HG03039 (cell line): ENCODE measurements at regions not wholly inside any gene's neighbourhood (a gene's known extent, or its start where the extent isn't known, plus 50 kb on each side); places are given as distances from the start of the nearest gene placed in this dataset.

Source experiments
- ATAC-seq: cut with Tn5 transposase; IDR thresholded peaks from one replicate; pipeline ENCODE4 v1.9.1; 2021; ENCODE audit warnings: mild to moderate bottlenecking, moderate library complexity; ENCODE audit not compliant: unreplicated experiment

DNA sequence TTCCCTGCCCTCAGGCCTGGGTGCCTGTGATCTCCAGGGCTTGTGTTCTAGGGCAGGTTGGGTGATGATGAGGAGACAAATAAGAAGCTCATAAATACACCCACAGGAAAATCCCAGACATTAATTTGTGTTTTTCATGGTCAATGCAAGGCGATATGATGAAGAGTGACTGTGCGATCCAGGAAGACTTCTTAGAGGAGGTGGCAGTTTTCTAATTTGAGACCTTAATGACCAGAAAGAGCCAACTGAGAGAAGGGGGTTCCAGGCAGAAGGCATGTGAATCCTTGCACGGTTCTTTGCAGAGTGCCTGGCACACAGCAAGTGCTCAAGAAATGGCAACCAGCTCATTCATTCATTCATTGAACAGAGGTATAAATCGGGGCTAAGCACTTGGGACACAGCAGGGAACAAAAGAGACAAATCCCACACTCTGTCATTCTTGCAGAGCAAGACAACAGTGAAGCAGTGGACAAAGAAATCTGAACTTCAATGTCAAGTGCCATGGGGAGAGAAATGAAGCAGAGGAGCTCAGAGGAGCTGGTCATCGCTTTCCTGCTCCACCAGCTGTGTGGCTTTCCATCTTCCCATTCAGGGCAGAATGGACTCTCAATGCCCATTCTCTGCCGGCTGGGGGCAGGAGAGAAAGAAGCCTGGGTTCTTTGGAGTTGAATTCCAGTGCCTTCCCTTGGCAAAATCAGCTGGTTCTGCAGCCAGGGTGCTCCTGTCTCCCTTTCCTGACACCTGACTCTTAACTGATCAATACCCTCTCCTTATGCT is 128.3 kb downstream of the AACS start:
- ATAC-seq: no peak

DNA sequence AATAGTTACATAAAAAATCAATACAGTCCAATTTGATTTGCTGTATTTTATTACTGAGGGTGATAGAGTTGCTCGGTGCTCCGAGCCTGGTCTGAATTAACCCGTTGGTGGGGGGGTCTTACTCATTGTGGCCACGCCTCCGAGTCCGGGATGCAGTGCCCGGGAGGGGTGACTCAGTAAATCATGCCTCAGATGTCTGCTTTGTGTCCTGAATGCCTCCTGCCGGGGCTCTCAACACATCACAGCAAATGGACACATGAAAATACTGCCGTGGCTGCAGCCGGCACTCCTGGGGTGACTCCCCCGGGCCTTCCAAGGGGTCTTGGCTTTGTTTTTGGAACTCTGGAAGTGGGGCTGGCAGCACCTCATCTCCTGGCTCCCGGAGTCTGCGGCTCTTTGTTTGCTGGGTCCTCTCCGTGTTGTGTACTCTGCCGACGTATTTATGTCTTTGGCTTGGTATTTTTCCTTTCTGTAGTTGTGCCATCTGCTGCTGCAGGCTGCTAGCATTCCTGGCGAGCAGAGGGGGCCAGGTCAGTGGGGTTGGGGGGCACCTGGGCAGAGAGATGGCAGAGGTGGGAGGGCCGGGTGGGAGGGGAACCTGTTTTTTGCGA is 129.0 kb downstream of the AACS start:
- no peak for ATAC-seq

DNA sequence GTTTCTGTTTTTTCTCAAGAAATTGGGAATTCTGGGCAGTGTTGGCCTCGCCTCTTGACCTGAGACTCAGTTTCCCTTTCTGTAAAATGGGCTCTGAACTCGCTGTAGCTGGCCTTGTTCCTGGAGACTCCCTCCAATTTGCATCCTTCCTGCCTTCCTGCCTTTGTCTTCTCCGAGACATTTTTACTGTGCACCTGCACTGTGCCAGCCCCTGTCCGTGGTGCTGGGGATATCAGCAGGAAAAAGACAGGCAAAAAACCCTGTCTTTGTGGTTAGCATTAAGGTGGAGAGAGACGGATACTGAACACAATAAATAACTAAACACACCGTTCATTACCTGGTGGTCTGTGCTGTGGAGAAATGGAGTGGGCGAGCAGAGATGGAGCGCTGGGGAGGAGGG is 129.8 kb downstream of the AACS start:
- no peak for ATAC-seq

DNA sequence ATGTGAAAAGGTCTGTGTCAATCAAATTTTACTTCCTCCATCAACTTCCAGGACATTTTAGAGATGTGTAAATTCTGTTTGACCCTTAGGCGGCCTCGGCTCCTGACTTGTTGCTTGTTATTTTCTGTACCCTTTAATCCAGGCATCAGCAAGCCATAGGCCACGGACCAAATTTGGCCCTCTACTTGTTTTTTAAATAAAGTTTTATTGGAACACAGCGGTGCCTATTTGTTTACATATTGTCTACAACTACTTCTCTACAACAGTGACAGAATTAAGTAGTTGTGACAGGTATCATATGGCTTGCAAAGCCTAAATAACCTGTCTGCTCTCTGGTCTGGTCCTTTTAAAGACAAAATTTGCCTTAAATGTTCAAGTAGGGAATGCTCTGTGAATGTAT is 132.1 kb downstream of the AACS start:
- ATAC-seq: no peak

DNA sequence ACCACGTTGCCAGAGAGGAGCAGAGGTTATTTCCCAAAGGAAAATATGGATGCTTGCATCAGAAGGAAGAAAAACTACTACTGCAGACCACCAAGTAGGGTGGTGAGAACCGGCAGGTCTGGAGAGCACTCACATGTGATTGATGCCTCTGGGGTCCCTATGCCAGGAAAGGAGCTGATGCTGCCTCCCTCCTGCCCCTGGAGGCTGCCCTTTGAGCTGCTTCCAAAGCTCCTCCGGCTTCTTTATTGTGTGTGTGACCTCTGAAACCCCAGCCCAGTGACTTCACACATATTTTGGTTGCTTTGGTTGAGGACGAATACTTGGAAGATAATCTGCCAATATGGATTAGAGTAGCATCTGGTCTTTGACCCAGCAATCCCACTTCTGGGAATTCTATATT is 133.4 kb downstream of the AACS start:
- no peak for ATAC-seq

DNA sequence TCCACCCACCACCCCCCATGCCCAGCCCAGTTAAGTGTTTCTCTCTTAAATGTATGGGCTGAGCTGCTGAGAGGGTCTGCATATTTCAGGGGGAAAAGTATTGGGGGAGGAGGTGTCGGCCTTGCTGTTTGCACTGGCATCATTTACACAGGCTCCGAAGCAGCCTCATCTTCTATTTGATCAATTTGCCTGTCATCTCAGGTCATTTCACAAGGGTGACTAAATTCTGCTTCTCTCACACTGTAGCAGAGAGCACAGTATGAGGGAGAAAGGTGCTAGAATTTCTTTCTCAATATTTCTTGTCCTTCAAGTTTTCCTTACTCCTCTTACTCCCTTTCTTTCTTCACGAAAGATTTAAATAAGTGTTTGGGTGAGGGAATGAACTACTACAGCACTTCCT is 135.9 kb downstream of the AACS start:
- ATAC-seq: no peak

DNA sequence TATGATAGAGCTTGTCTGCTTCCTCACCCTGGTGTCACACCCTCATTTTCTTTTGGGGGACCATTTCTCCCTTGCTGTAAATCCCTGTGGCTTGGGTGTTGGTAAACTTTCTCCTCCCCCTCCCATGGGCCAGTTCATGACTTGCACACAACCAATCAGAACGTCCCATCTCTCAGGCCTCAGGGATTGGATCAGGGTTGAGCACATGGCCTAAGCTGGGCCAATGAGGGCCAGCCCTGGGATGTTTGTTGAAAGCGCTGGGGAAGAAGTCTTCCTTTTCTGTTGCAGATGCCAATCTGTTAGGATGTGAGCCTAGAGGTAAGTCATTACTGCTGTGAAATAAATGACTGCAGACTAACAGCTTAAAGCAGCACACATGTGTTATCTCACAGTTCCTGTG is 136.7 kb downstream of the AACS start:
- ATAC-seq: no peak

DNA sequence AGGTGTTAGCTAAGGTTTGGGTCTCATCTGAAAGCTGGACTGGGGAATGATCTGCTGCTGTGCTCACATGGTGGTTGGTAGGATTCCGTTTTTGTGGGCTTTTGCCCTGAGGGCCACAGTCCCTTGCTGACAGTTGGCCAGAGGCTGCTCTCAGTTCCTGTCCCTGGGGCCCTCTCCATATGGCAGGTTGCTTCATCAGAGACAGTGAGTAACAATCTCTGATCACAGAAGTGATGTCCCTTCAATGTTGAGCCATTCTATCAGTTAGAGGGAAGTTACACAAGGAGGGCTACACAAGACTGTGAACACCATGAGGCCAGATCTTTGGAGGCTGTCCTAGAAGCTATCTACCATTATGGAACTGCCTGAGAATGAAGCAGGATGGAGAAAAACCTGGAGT is 137.2 kb downstream of the AACS start:
- no peak for ATAC-seq

DNA sequence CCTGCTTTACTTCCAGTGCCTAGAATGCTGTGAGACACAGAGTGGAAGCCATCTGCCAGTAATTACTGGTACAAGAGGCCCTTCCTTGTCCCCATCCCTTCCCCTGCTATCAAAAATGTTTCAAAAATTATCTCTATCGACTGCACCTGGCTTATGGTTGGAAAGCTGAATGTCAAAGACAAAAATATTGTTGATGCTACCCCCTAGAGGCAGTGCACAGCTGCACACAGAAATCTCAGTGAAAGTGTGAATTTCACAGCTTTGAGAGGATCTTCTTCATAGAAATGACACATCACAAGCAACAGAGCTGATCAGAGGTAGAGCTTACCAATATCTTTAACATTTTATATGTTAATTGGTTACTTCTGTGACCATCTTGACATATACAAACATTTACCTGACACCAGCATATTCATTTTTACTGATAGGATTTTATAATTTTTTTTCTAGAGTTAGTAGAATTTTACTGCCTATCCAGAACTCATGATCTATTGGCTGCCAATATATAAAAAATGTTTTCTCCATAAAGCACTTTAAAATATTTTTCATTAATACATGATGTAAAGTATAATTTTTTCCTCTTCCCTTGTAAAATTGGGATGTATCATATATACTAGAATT is 138.0 kb downstream of the AACS start:
- ATAC-seq: no peak

DNA sequence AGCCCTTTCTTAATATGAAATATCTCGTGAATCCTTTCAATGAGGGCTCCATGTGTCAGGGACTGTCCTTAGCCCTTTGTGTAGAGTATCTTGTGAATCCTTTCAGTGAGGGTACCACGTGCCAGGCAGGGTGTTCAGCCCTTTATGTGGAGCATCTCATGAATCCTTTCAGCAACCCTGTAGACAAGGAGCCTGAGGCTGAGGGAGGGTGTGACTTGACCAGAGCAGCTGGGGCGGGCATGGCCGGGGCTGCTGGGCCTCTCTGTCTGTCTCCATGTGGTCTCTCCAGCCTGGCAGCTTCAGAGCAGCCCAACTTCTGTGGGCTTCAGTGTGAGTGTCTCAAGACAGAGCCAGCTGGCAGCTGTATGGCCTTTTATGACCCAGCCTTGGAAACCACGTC is 140.2 kb downstream of the AACS start:
- no peak for ATAC-seq

DNA sequence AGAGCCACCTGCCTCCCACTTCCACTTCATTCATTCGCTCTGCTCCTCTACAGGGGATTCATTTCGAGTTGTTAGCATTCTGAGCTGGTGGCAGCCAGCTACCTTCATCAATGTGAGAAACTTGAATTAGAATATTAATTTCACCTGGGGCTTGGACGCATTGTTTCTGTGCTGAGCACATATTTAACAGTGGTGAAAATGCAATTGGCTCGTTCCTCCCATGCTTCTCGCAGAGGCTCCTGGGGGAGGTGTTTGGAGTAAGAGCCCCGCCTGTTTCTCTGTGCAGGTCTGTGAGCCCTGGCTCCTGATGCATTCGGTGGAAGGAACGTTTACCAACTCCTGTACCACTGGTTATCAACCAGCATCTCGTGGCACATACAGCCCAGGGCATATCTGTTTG is 141.5 kb downstream of the AACS start:
- no peak for ATAC-seq

DNA sequence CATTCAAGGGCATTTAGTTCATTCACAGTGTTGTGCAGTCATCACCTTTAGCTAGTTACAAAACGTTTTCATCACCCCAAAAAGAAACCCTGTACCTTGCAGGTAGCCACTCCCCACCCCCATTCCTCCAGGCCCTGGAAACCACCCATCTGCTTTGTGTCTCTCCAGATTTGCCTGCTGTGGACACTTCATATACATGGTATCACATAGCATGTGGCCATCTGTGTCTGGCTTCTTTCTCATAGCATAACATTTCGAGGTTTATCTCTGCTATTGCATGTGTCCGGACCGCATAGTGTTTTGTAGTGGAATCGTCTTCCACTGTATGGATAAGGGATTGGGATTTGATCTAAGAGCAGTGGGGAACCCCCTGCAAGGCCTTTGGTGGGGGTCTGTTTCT is 143.1 kb downstream of the AACS start:
- no peak for ATAC-seq

DNA sequence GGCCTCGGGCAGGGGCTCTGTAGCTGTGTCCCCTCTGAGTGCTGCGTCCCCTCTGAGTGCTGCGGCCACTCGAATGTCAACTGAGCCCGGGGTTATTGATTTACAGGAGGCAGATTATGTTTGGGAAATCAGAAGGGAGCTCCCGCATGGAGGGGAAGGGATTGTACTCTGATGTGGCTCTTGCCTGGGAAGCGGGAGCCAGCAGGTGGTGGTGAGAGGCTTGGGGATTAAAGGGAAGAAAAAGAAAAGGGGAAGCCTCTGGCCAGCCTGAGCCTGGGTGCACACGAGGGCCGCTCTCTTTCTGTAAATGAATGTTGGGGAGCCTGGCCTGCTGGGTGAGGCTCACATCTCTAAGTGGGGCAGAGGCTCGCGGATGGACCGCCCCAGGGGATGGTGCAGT is 143.7 kb downstream of the AACS start:
- no peak for ATAC-seq

DNA sequence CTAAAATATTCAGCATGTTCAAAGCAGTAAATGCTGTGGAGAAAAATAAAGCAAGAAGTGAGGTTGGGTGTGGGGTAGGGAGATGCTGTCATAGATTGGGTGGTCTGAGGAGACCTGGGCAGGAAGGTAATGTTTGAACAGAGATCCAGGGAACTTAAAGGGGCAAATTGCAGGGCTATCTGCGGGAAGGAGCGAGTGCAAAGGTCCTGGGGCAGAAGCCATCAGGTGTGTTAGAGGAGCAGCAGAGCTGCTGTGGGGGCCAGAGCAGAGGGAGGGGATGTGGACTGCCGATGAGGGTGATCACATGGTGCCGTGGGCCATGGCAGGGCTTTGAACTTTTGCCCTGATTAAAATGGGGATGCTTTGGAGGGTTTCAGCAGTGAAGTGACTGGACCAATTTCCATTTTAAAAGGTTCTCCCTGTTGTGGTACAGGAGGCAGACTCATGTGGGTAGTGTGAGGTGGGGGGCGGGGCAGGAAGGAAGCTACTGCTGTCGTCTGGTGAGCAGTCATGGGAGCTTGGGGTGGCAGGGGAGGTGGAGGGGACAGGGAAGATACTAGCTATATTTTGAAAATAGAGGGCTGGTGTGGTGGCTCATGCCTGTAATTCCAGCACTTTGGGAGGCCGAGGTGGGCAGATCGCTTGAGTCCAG is 145.0 kb downstream of the AACS start:
- no peak for ATAC-seq

DNA sequence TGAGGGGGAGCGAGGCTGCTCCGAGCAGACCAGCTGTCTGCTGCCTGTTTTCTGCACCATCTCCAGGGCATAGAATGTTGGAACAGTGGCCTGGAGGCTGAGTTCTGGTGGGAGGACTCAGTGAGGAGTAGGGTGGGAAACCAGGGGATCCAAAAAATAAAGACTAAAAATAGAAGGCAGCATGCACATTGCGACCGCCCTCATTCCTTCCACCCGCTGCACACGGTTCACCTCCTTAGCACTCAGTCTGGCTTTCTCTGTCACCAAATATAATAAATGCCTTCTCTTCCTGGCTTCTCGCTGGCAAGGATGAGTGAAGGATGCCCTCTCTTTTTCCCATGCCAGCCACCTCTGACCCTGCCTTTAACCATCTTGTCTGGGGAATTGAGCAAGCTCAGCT is 146.2 kb downstream of the AACS start:
- ATAC-seq: no peak

DNA sequence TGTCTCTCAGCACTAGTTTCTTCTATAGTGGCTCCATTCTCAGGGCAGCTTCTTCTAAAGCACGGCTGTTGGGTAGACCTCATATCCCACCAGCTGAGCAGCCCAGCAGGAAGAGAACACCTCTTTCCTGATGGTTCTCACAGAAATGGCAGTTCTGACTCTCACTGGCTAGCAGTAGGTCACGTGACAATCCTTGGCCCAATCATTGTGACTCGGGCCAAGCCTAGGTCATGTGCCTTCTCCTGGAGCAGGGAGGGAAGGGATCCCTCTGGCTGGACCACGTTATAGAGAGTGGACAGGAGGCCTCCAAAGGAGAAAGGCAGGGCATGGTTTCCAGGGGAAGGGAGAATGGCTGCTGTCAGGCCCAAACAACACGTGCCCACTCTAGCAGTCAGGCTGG is 149.1 kb downstream of the AACS start:
- ATAC-seq: no peak

DNA sequence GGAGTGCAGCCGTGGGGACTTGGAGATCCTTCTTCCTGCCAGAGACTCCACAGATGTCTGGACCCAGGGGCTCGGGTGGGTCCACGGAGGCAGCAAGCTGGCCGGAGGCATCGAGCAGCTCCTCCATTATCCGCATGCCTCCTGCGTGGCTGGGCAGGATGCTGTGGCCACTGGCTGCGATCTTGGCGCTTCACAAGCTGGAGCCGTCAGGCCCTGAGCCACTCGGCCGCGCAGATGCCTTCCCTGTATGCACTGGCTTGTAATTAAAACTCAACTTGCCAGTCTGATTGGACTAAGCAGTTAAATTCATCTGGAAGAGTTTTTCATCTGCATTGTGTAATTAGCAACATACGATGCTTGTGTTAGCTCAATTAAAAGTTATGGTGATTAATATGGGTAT is 151.5 kb downstream of the AACS start:
- ATAC-seq: no peak

DNA sequence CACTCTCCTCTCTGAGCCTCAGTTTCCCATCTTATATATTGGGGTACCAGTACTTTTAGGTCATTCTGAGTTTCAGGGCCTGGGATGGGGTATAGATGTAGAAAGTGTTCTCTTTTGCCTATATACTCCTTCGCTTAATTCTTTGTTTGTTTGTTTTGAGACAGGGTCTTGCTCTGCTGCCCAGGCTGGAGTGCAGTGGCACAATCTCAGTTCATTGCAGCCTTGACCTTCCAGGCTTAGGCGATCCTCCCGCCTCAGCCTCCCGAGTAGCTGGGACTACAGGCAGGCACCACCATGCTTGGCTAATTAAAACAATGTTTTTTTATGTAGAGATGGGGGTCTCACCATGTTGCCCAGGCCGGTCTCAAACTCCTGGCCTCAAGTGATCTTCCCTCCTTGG is 152.1 kb downstream of the AACS start:
- no peak for ATAC-seq

DNA sequence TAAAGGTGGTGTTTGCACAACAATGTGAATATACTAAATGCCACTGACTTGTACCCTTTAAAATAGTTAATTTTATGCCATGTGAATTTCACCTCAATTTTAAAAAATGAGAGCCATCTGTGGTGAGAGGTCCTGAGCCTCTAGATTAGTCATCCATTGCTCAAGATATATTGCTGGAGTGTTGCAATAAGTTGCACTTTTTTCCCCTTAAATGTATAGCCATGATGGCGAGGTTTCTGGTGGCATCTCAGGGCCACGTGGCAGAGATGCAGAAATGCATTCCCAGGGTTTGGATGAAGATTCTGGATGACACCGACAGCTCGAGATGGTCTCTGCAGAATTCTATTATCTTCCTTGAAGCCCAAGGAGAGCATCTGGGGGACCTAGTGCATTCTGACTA is 153.7 kb downstream of the AACS start:
- ATAC-seq: no peak

DNA sequence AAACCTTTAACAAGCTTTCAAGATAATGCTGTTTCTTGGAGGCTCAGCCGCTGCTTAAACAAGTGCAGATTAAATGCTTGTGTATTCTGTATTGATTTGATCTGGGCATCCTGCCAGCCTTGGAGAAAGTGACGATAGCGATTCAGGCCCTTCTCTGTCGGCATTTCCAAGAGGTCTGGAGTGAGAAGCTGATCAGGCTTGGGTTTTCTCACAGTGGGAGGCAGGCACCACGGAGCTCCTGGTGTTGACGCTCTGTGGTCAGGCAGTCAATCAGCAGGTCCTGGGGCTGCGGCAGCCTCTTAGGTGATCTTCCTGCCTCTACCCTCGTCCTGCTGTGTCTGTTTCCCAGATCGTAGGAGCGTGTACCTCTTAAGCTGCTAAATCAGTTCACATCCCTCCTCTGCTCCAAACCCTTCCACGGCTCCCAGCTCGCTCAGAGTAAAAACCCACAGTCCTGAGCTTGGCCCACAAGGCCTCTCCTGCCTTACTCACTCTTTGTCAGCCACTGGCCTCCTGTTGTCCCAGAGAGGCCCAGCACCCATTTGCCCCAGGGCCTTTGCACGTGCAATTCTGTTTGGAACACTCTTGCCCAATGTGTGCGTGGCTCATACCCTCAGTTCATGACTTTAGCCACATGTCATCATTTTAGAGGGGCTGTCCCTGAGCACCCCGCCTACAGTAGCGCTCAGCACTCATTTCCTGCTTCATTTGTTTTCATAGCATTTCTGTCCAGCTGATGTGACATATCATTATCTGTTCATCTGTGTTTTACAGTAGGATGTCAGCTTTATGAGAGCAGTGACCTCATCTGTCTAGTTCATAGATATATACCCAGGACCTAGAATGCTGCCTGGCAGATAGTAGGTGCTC is 155.4 kb downstream of the AACS start:
- ATAC-seq: no peak

DNA sequence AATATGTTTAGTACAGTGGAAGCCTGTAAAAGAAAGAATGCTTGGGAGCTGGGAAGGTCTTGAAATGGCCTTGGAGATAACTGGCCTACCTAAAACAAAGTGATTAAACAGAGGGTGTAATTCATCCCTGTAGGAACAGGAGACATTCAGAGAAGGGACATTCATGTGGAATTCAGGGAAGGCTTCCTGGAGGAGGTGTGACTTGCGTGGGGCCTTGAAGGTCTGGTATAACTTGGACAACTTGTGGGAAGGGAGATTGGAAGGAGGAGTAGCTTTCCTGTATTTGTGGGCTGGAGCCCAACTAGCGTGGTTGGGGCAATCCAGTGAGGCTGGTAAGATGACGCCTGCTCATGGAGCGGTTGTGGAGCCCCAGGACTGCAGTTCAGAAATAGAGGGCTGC is 156.4 kb downstream of the AACS start:
- no peak for ATAC-seq
